ENCODE measurements at regions not wholly inside any gene's neighbourhood (a gene's known extent, or its start where the extent isn't known, plus 50 kb on each side); places are given as distances from the start of the nearest gene placed in this dataset.

GRCh38 chr5:121138952-121139351 is 674.9 kb downstream of the PRR16 start:
- TF ChIP-seq EZH2 (IDR thresholded peaks at IDR 0.05; ENCODE audit: borderline replicate concordance, insufficient read depth, low read depth, low read length, poor library complexity, severe bottlenecking) (no peak), CTCF (IDR thresholded peaks at IDR 0.05) (no peak)
- no CpG with 5 or more reads among the region's 1 CpG for WGBS (ENCODE audit: insufficient coverage)
- H3K4me1 Mint-ChIP-seq = no peaks in the 10 kb centered on the region
- H3K27me3 Mint-ChIP-seq = no peaks in the 10 kb centered on the region
- H3K27me3 ChIP-seq (replicated peaks in 1 of 4; ENCODE audit: control extremely low read depth in 1 of 4, control insufficient read depth in 3 of 4, insufficient read depth in 4 of 4, low read length in 3 of 4) = no peaks in the 10 kb centered on the region
- no peak overlapping the region for H3K27ac Mint-ChIP-seq
- peaks cover 2% of the 10 kb centered on the region for H3K9me3 Mint-ChIP-seq (ENCODE audit: insufficient read depth)
- DNase-seq = no peak
- intact Hi-C loops (cut with micrococcal nuclease) = no loop called here
- H3K4me3 ChIP-seq (ENCODE audit: control extremely low read depth in 1 of 5, extremely low read depth in 1 of 5, insufficient read depth in 1 of 5, low read depth in 2 of 5, low read length in 4 of 5) = no peak overlapping the region
- CTCF ChIA-PET = no interaction called here
- no peaks in the 10 kb centered on the region for H3K9me3 ChIP-seq (ENCODE audit: control extremely low read depth in 1 of 3, control insufficient read depth in 2 of 3, insufficient read depth in 1 of 3, low read length in 2 of 3)
- no peaks in the 10 kb centered on the region for H3K79me2 ChIP-seq (ENCODE audit: control insufficient read depth, insufficient read depth, low read length)
- H4K20me1 ChIP-seq (ENCODE audit: control insufficient read depth, insufficient read depth, low read length, poor library complexity, severe bottlenecking) = no peaks in the 10 kb centered on the region
- no peak overlapping the region for H3K27ac ChIP-seq (ENCODE audit: low read length in 2 of 2)
- no peaks in the 10 kb centered on the region for H3K36me3 ChIP-seq (replicated peaks in 1 of 2; ENCODE audit: control extremely low read depth in 1 of 2, control insufficient read depth in 1 of 2, extremely low read depth in 1 of 2, insufficient read depth in 2 of 2, low read length in 1 of 2)
- no peak overlapping the region for H3K9ac ChIP-seq (ENCODE audit: low read length)
- no peaks in the 10 kb centered on the region for H3K4me1 ChIP-seq (ENCODE audit: control insufficient read depth in 2 of 2, insufficient read depth in 2 of 2, low read length in 2 of 2)
- POLR2A ChIA-PET = no interaction called here
- H3K4me2 ChIP-seq (replicated peaks; ENCODE audit: low read depth, low read length, poor library complexity, severe bottlenecking) = no peak overlapping the region
- ATAC-seq (ENCODE audit: low read depth) = no peak
- no peak overlapping the region for H3K4me3 Mint-ChIP-seq
- H2AFZ ChIP-seq (ENCODE audit: insufficient read depth, low read depth, low read length, poor library complexity, severe bottlenecking) = no peak overlapping the region

DNA sequence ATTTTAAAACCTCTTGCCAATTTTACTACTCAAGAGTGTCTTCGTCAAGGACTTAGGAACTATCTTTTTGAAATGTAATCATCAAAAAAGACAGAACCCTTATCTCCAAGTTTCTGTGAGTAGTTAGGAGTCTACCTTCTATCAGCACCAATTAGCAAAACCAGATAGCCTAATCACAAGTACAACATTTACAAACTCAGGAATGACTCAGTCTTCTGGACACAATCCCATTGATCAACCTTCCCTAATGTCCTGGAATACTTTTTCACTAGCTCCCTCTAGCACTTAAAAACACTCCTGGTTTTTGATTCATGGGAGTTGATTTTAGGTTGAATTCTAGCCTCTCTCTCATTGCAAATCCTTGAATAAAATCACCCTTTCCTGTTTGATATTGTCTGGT is 680.7 kb downstream of the PRR16 start:
- Histone ChIP-seq H3K27ac (ENCODE audit: low read length in 2 of 2) (no peak overlapping the region), H3K4me1 (ENCODE audit: control insufficient read depth in 2 of 2, insufficient read depth in 2 of 2, low read length in 2 of 2) (no peaks in the 10 kb centered on the region), H3K9ac (ENCODE audit: low read length) (no peak overlapping the region), H3K4me3 (ENCODE audit: control extremely low read depth in 1 of 5, extremely low read depth in 1 of 5, insufficient read depth in 1 of 5, low read depth in 2 of 5, low read length in 4 of 5) (no peak overlapping the region), H2AFZ (ENCODE audit: insufficient read depth, low read depth, low read length, poor library complexity, severe bottlenecking) (no peak overlapping the region), H3K9me3 (ENCODE audit: control extremely low read depth in 1 of 3, control insufficient read depth in 2 of 3, insufficient read depth in 1 of 3, low read length in 2 of 3) (no peaks in the 10 kb centered on the region), H3K27me3 (replicated peaks in 1 of 4; ENCODE audit: control extremely low read depth in 1 of 4, control insufficient read depth in 3 of 4, insufficient read depth in 4 of 4, low read length in 3 of 4) (no peaks in the 10 kb centered on the region), H3K4me2 (replicated peaks; ENCODE audit: low read depth, low read length, poor library complexity, severe bottlenecking) (no peak overlapping the region), H4K20me1 (ENCODE audit: control insufficient read depth, insufficient read depth, low read length, poor library complexity, severe bottlenecking) (no peaks in the 10 kb centered on the region), H3K36me3 (replicated peaks in 1 of 2; ENCODE audit: control extremely low read depth in 1 of 2, control insufficient read depth in 1 of 2, extremely low read depth in 1 of 2, insufficient read depth in 2 of 2, low read length in 1 of 2) (no peaks in the 10 kb centered on the region), H3K79me2 (ENCODE audit: control insufficient read depth, insufficient read depth, low read length) (no peaks in the 10 kb centered on the region)
- ATAC-seq (ENCODE audit: low read depth) (no peak), DNase-seq (no peak)
- CTCF ChIA-PET = no interaction called here
- H3K4me3 Mint-ChIP-seq = no peak overlapping the region
- H3K4me1 Mint-ChIP-seq = no peaks in the 10 kb centered on the region
- WGBS (ENCODE audit: insufficient coverage) = no CpG with 5 or more reads among the region's 1 CpG
- TF ChIP-seq CTCF (IDR thresholded peaks at IDR 0.05) (no peak), EZH2 (IDR thresholded peaks at IDR 0.05; ENCODE audit: borderline replicate concordance, insufficient read depth, low read depth, low read length, poor library complexity, severe bottlenecking) (no peak)
- peaks cover 8% of the 10 kb centered on the region for H3K9me3 Mint-ChIP-seq (ENCODE audit: insufficient read depth)
- H3K27me3 Mint-ChIP-seq = no peaks in the 10 kb centered on the region
- no peak overlapping the region for H3K27ac Mint-ChIP-seq
- intact Hi-C loops (cut with micrococcal nuclease) = no loop called here
- POLR2A ChIA-PET = no interaction called here

Measured in B cell (primary cell).